ENCODE measurements at regions not wholly inside any gene's neighbourhood (a gene's known extent, or its start where the extent isn't known, plus 50 kb on each side); places are given as distances from the start of the nearest gene placed in this dataset.
A peak's percentile ranks its signal among the peaks of the same experiment; 100 is the strongest.

DNA sequence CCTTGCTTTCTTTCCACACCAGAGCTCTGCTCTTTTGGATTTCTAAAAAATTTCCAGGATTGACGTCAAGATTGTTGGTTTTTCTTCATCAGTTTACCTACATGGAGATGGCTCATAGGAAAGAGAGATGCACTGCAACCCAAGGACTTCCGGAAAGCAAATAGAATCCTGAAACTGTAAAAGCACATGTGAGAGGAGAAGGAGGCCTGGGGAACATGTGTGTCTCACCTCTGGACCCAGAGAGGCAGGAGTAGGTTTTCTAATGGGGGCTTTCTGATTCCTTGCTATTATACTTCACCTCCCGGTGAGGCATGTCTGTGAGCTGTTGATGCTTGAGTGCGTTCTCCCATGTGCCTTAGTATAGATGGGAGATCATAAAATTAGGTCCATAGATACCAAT, 362.8 kb downstream of the DCDC2C start:
- no peak overlapping the region for H3K4me3 ChIP-seq (ENCODE audit: low read length in 2 of 2)
- H4K91ac ChIP-seq (ENCODE audit: low read depth, low read length, poor library complexity): no peak overlapping the region
- H3K4me1 ChIP-seq (ENCODE audit: control insufficient read depth in 2 of 2, insufficient read depth in 1 of 2, low read depth in 1 of 2, low read length in 2 of 2): peaks cover 0 to 2% of the 10 kb centered on the region in 2 donors
- H3K9ac ChIP-seq (ENCODE audit: low read depth, low read length, poor library complexity): no peak overlapping the region
- no peak overlapping the region for H3K4me2 ChIP-seq (ENCODE audit: insufficient read depth, low read length, poor library complexity, severe bottlenecking)
- H2AK5ac ChIP-seq (ENCODE audit: low read depth, low read length): no peak overlapping the region
- no peak overlapping the region for H2BK15ac ChIP-seq (ENCODE audit: low read length)
- H3K18ac ChIP-seq (ENCODE audit: low read length): no peak overlapping the region
- H2AFZ ChIP-seq (ENCODE audit: low read length): no peak overlapping the region
- H3K27me3 ChIP-seq (ENCODE audit: control insufficient read depth in 3 of 3, insufficient read depth in 3 of 3, low read depth in 1 of 3, low read length in 3 of 3): no peaks in the 10 kb centered on the region
- no peaks in the 10 kb centered on the region for H3K9me3 ChIP-seq (replicated peaks in 1 of 2; ENCODE audit: control insufficient read depth in 2 of 2, insufficient read depth in 1 of 2, low read depth in 1 of 2, low read length in 2 of 2)
- H3K27ac ChIP-seq (replicated peaks; ENCODE audit: low read length): no peak overlapping the region
- no CpG with 5 or more reads among the region's 4 CpGs for WGBS, 2 donors (ENCODE audit: extremely low coverage in 2 of 2, insufficient read length in 2 of 2, insufficient replicate concordance in 1 of 2)
- no peak overlapping the region for H4K8ac ChIP-seq (ENCODE audit: low read depth, low read length)
- no peak overlapping the region for H3K14ac ChIP-seq (ENCODE audit: low read length)
- H3K79me1 ChIP-seq (ENCODE audit: low read depth, low read length): no peaks in the 10 kb centered on the region
- no peak overlapping the region for H3K23ac ChIP-seq (ENCODE audit: low read depth, low read length, poor library complexity)
- H2BK5ac ChIP-seq (ENCODE audit: low read length): no peak overlapping the region
- no peak overlapping the region for H2BK120ac ChIP-seq (ENCODE audit: low read depth, low read length)
- DNase-seq (ENCODE audit: low spot score): no peak
- H3K4ac ChIP-seq (ENCODE audit: low read length): no peak overlapping the region
- H2BK12ac ChIP-seq (ENCODE audit: low read length): no peak overlapping the region
- H3K36me3 ChIP-seq (replicated peaks in 1 of 2; ENCODE audit: control insufficient read depth in 2 of 2, insufficient read depth in 2 of 2, low read length in 2 of 2): no peaks in the 10 kb centered on the region

DNA sequence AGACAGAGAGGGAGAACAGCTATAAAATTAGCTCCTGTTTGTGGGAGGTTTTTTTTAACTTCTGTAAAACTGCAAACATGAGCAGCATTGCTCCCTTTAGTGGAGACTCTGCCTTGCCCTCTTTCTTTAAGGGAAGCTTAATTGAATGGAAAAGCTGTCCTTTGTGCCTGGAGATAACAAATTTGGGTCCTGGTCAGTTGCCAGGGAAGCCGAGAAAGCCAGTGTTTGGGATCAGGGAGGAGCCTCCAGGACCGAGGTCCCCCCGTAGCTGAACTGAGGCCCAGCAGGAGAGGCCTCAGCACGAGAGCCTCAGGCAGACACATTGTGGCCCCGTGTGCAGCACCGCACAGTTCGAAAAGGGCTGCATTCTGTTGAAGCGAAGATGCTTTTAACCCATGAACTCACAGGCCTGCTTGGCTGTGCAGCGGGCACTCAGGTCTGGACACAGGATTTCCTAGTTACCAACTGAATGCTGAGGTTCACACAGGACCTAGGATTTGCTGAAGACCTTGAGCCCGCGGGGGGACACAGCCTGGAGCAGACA, 369.7 kb downstream of the DCDC2C start:
- H3K27me3 ChIP-seq (ENCODE audit: control insufficient read depth in 3 of 3, insufficient read depth in 3 of 3, low read depth in 1 of 3, low read length in 3 of 3): no peaks in the 10 kb centered on the region
- H2BK15ac ChIP-seq (ENCODE audit: low read length): peak overlapping the region; percentile 29
- peak overlapping the region; percentile 66 for H2BK120ac ChIP-seq (ENCODE audit: low read depth, low read length)
- no peaks in the 10 kb centered on the region for H3K79me1 ChIP-seq (ENCODE audit: low read depth, low read length)
- H4K8ac ChIP-seq (ENCODE audit: low read depth, low read length): peak overlapping the region; percentile 66
- no peaks in the 10 kb centered on the region for H3K36me3 ChIP-seq (replicated peaks in 1 of 2; ENCODE audit: control insufficient read depth in 2 of 2, insufficient read depth in 2 of 2, low read length in 2 of 2)
- H4K91ac ChIP-seq (ENCODE audit: low read depth, low read length, poor library complexity): peak overlapping the region; percentile 47
- H2AFZ ChIP-seq (ENCODE audit: low read length): peak overlapping the region; percentile 78
- H3K23ac ChIP-seq (ENCODE audit: low read depth, low read length, poor library complexity): peak overlapping the region; percentile 16
- WGBS, 2 donors (ENCODE audit: extremely low coverage in 2 of 2, insufficient read length in 2 of 2, insufficient replicate concordance in 1 of 2): no CpG with 5 or more reads among the region's 11 CpGs
- peak overlapping the region; percentile 41 for H3K27ac ChIP-seq (replicated peaks; ENCODE audit: low read length)
- peak; percentile 29 for DNase-seq (ENCODE audit: low spot score)
- peaks cover 0 to 3% of the 10 kb centered on the region in 2 donors for H3K9me3 ChIP-seq (replicated peaks in 1 of 2; ENCODE audit: control insufficient read depth in 2 of 2, insufficient read depth in 1 of 2, low read depth in 1 of 2, low read length in 2 of 2)
- peak overlapping the region; percentile 93 for H2BK12ac ChIP-seq (ENCODE audit: low read length)
- H3K14ac ChIP-seq (ENCODE audit: low read length): peak overlapping the region; percentile 49
- H2AK5ac ChIP-seq (ENCODE audit: low read depth, low read length): peak overlapping the region; percentile 93
- peak overlapping the region; percentile 43 for H2BK5ac ChIP-seq (ENCODE audit: low read length)
- no peak overlapping the region for H3K4me3 ChIP-seq (ENCODE audit: low read length in 2 of 2)
- H3K9ac ChIP-seq (ENCODE audit: low read depth, low read length, poor library complexity): no peak overlapping the region
- peak overlapping the region; percentile 90 for H3K18ac ChIP-seq (ENCODE audit: low read length)
- peak overlapping the region; percentile 19 for H3K4ac ChIP-seq (ENCODE audit: low read length)
- peaks cover 0 to 12% of the 10 kb centered on the region in 2 donors for H3K4me1 ChIP-seq (ENCODE audit: control insufficient read depth in 2 of 2, insufficient read depth in 1 of 2, low read depth in 1 of 2, low read length in 2 of 2)
- no peak overlapping the region for H3K4me2 ChIP-seq (ENCODE audit: insufficient read depth, low read length, poor library complexity, severe bottlenecking)

- no peak overlapping the region for H3K9ac ChIP-seq (ENCODE audit: low read depth, low read length, poor library complexity)
- DNase-seq (ENCODE audit: low spot score): no peak
- no peaks in the 10 kb centered on the region for H3K79me1 ChIP-seq (ENCODE audit: low read depth, low read length)
- H2BK12ac ChIP-seq (ENCODE audit: low read length): no peak overlapping the region
- no peak overlapping the region for H2AFZ ChIP-seq (ENCODE audit: low read length)
- no peak overlapping the region for H3K4me2 ChIP-seq (ENCODE audit: insufficient read depth, low read length, poor library complexity, severe bottlenecking)
- no peak overlapping the region for H3K4ac ChIP-seq (ENCODE audit: low read length)
- H3K4me3 ChIP-seq (ENCODE audit: low read length in 2 of 2): no peak overlapping the region
- H3K23ac ChIP-seq (ENCODE audit: low read depth, low read length, poor library complexity): no peak overlapping the region
- no peak overlapping the region for H2BK5ac ChIP-seq (ENCODE audit: low read length)
- H3K9me3 ChIP-seq (replicated peaks in 1 of 2; ENCODE audit: control insufficient read depth in 2 of 2, insufficient read depth in 1 of 2, low read depth in 1 of 2, low read length in 2 of 2): peaks cover 0 to 3% of the 10 kb centered on the region in 2 donors
- no peak overlapping the region for H3K14ac ChIP-seq (ENCODE audit: low read length)
- peaks cover 0 to 7% of the 10 kb centered on the region in 2 donors for H3K4me1 ChIP-seq (ENCODE audit: control insufficient read depth in 2 of 2, insufficient read depth in 1 of 2, low read depth in 1 of 2, low read length in 2 of 2)
- H3K36me3 ChIP-seq (replicated peaks in 1 of 2; ENCODE audit: control insufficient read depth in 2 of 2, insufficient read depth in 2 of 2, low read length in 2 of 2): no peaks in the 10 kb centered on the region
- no peak overlapping the region for H2BK120ac ChIP-seq (ENCODE audit: low read depth, low read length)
- no peak overlapping the region for H3K18ac ChIP-seq (ENCODE audit: low read length)
- H2BK15ac ChIP-seq (ENCODE audit: low read length): no peak overlapping the region
- no peak overlapping the region for H4K91ac ChIP-seq (ENCODE audit: low read depth, low read length, poor library complexity)
- no peak overlapping the region for H4K8ac ChIP-seq (ENCODE audit: low read depth, low read length)
- H2AK5ac ChIP-seq (ENCODE audit: low read depth, low read length): no peak overlapping the region
- WGBS, 2 donors (ENCODE audit: extremely low coverage in 2 of 2, insufficient read length in 2 of 2, insufficient replicate concordance in 1 of 2): no CpG with 5 or more reads among the region's 3 CpGs
- H3K27ac ChIP-seq (replicated peaks; ENCODE audit: low read length): no peak overlapping the region
- H3K27me3 ChIP-seq (ENCODE audit: control insufficient read depth in 3 of 3, insufficient read depth in 3 of 3, low read depth in 1 of 3, low read length in 3 of 3): no peaks in the 10 kb centered on the region
Observed at GRCh38 chr2:4077017-4077416, 373.6 kb downstream of the DCDC2C start.

- no CpG with 5 or more reads among the region's 7 CpGs for WGBS, 2 donors (ENCODE audit: extremely low coverage in 2 of 2, insufficient read length in 2 of 2, insufficient replicate concordance in 1 of 2)
- Histone ChIP-seq H2AK5ac (ENCODE audit: low read depth, low read length) (no peak overlapping the region), H3K4me1 (ENCODE audit: control insufficient read depth in 2 of 2, insufficient read depth in 1 of 2, low read depth in 1 of 2, low read length in 2 of 2) (no peaks in the 10 kb centered on the region)
Observed at GRCh38 chr2:4085186-4085585, 381.8 kb downstream of the DCDC2C start.

More at GRCh38 chr2:4085186-4085585, 381.8 kb downstream of the DCDC2C start:
- no peaks in the 10 kb centered on the region for H3K79me1 ChIP-seq (ENCODE audit: low read depth, low read length)
- H2BK5ac ChIP-seq (ENCODE audit: low read length): no peak overlapping the region
- no peak overlapping the region for H4K8ac ChIP-seq (ENCODE audit: low read depth, low read length)
- no peak overlapping the region for H2BK120ac ChIP-seq (ENCODE audit: low read depth, low read length)
- H2AFZ ChIP-seq (ENCODE audit: low read length): no peak overlapping the region
- no peak overlapping the region for H3K14ac ChIP-seq (ENCODE audit: low read length)
- H3K4ac ChIP-seq (ENCODE audit: low read length): no peak overlapping the region
- no peak overlapping the region for H3K9ac ChIP-seq (ENCODE audit: low read depth, low read length, poor library complexity)
- H3K18ac ChIP-seq (ENCODE audit: low read length): peak overlapping the region; percentile 62
- H3K27me3 ChIP-seq (ENCODE audit: control insufficient read depth in 3 of 3, insufficient read depth in 3 of 3, low read depth in 1 of 3, low read length in 3 of 3): no peaks in the 10 kb centered on the region
- H3K27ac ChIP-seq (replicated peaks; ENCODE audit: low read length): no peak overlapping the region
- H4K91ac ChIP-seq (ENCODE audit: low read depth, low read length, poor library complexity): no peak overlapping the region
- no peak for DNase-seq (ENCODE audit: low spot score)
- H3K36me3 ChIP-seq (replicated peaks in 1 of 2; ENCODE audit: control insufficient read depth in 2 of 2, insufficient read depth in 2 of 2, low read length in 2 of 2): no peaks in the 10 kb centered on the region
- H3K9me3 ChIP-seq (replicated peaks in 1 of 2; ENCODE audit: control insufficient read depth in 2 of 2, insufficient read depth in 1 of 2, low read depth in 1 of 2, low read length in 2 of 2): peaks cover 0 to 2% of the 10 kb centered on the region in 2 donors
- H3K4me3 ChIP-seq (ENCODE audit: low read length in 2 of 2): no peak overlapping the region
- H3K4me2 ChIP-seq (ENCODE audit: insufficient read depth, low read length, poor library complexity, severe bottlenecking): no peak overlapping the region
- H2BK12ac ChIP-seq (ENCODE audit: low read length): no peak overlapping the region
- no peak overlapping the region for H2BK15ac ChIP-seq (ENCODE audit: low read length)
- no peak overlapping the region for H3K23ac ChIP-seq (ENCODE audit: low read depth, low read length, poor library complexity)
